Fibroblast of the aortic adventitia (primary cell): ENCODE measurements at regions not wholly inside any gene's neighbourhood (a gene's known extent, or its start where the extent isn't known, plus 50 kb on each side); places are given as distances from the start of the nearest gene placed in this dataset.

Source experiments
- DNase-seq: peaks from one replicate; pipeline ENCODE4 v3.0.0-alpha.2; 2010; ENCODE audit warnings: low read depth
- H3K4me3 ChIP-seq: 2 replicates; pipeline ENCODE4 v1.5.1; 2011; ENCODE audit warnings: low read depth, mild to moderate bottlenecking, control low read depth, low read length, moderate library complexity
- CTCF ChIP-seq: IDR thresholded peaks from 2 replicates; pipeline ENCODE4 v1.5.1; 2011; ENCODE audit warnings: mild to moderate bottlenecking, low read length, control low read depth, inconsistent platforms; ENCODE audit not compliant: insufficient read depth

- no peak for DNase-seq
- H3K4me3 ChIP-seq, result no peak overlapping the region
- TF ChIP-seq CTCF, result no peak
Measured at GRCh38 chr11:119902656-119903231, 173.7 kb upstream of the NECTIN1 start.

- no peak overlapping the region for H3K4me3 ChIP-seq
- DNase-seq, result no peak
- TF ChIP-seq CTCF, result no peak
Measured at GRCh38 chr11:119901657-119902577, 172.9 kb upstream of the NECTIN1 start.

GRCh38 chr11:119899997-119900396, 171.0 kb upstream of the NECTIN1 start:
- DNase-seq, result no peak
- no peak overlapping the region for H3K4me3 ChIP-seq
- TF ChIP-seq CTCF, result no peak

- no peak for TF ChIP-seq CTCF
- H3K4me3 ChIP-seq, result no peak overlapping the region
- DNase-seq, result no peak
Measured at GRCh38 chr11:119897576-119897975, 168.6 kb upstream of the NECTIN1 start.

GRCh38 chr11:119897046-119897440, 168.0 kb upstream of the NECTIN1 start:
- H3K4me3 ChIP-seq, result no peak overlapping the region
- TF ChIP-seq CTCF, result no peak
- no peak for DNase-seq

GRCh38 chr11:119896387-119897045, 167.5 kb upstream of the NECTIN1 start:
- no peak overlapping the region for H3K4me3 ChIP-seq
- DNase-seq, result no peak
- TF ChIP-seq CTCF, result no peak
